HG03066 (cell line): ENCODE measurements at regions not wholly inside any gene's neighbourhood (a gene's known extent, or its start where the extent isn't known, plus 50 kb on each side); places are given as distances from the start of the nearest gene placed in this dataset.

Experiments
- ATAC-seq: cut with Tn5 transposase; IDR thresholded peaks from one replicate; pipeline ENCODE4 v1.9.1; 2021; ENCODE audit warnings: low read depth; ENCODE audit not compliant: unreplicated experiment

DNA sequence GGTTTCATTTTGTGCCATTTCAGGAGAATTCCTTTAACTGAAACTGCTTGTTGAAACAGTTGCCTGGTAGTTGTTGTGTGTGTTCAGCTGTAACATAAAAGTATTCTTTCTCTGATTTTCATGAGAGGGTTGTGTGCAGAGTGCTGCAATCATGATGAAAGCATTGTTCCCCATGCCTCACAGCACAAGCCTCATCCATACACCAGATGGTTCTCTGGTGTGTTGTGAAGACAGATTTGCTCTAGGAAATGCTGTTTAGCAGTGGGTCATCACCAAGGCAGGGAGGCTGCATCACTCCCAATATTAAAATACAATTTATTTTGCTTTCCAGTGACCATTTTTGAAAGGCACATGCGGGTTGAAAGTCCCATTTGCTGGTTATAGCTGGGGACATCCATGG, 404.4 kb downstream of the AACS start:
- no peak for ATAC-seq

DNA sequence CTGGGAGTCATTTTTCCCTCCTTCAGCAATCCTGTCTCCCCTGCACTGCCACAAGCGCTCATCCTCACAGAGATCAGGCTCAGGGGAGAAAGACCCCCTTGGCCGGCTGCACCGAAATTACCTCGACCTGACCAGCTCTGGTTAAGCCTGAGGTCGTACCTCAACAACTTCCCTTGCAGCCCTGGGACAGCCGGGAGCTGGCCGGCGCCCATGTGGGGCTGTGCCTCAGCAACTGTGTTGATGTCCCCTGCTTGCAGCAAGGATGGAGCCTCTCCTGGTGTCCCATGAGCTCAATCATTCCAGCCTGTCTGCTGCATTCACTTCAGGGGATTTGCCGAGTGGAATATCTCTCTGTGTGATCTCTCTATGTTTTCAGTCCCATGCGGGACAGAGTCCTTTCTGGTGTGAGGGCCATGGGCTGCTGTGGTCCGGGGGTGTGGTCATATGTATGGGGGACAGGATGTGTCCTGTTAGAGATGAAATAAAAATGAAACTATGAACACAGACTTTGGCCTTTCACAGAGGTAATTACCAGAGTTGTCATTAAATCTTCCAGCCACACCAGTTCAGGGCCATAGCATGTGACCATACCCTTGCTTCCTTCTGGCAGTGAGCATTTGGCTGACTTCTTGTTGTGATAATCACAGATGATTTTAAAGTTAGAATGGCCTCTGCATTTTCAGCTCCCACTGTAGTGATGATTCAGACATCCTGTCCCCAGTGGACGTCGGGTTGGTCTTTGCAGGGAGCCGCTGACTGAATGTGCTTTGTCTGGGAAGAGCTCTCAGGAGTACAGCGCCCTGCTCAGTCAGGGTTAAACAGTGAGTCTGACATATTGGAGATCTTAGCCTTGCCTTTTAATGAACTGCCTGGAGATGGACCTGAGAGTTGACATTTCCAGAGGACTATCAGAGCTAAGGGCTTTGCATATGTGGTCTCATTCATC, 405.9 kb downstream of the AACS start:
- peak; percentile 57 for ATAC-seq

DNA sequence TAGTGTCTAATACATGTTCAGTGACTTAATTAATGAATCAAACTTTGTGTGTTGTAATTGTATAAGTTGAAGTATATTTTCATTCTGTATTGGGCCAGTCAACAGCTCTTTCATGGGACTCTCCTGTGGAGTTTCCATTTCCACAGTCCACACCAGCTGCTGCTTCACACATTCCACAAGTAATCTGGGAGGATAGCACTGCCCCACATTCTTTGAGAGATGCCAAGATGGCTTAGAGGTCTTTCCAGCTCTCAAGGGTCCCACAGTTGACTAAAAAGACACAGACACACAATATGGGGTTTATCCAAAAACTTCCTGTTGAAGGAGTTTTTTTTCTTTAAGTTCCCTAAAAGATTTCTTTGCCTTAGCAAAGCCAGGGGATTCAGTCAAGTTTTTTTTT, 408.3 kb downstream of the AACS start:
- no peak for ATAC-seq

DNA sequence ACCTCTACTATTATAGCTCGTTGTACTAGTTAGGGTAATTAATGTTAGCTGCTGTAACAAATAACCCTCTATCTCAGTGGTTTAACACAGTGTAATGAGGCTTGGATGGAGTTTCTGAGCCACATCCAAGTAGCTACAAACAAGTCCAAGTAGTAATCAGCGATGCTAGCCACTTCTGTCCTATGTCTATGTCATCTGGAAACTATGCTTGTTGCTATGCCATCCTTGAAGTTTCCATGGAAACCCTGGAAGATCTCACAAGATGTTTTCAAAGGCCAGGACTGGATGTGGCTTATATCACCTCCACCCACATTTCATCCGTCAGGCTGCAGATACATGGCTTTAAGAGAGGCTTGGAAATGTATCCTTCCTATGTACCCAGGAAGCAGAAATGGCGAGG, 422.1 kb downstream of the AACS start:
- no peak for ATAC-seq

DNA sequence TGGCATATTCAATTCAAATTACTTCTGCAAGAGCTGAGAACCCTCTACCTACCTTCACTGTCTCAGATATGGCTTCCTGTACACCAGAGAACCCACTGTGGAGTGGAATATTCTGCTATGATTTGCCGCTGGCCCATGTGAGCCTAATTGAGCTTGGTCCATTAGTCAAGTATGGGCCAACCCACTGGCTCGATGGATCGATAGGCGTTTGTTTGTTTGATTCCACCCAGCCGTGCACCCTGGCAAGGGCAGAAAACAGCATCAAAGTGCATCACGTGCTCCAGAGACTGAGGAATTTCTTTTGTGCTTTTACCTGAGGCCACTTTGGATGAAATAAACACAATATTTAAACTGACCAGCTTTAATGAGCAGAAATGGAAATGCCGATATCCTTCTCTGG, 426.3 kb downstream of the AACS start:
- no peak for ATAC-seq

DNA sequence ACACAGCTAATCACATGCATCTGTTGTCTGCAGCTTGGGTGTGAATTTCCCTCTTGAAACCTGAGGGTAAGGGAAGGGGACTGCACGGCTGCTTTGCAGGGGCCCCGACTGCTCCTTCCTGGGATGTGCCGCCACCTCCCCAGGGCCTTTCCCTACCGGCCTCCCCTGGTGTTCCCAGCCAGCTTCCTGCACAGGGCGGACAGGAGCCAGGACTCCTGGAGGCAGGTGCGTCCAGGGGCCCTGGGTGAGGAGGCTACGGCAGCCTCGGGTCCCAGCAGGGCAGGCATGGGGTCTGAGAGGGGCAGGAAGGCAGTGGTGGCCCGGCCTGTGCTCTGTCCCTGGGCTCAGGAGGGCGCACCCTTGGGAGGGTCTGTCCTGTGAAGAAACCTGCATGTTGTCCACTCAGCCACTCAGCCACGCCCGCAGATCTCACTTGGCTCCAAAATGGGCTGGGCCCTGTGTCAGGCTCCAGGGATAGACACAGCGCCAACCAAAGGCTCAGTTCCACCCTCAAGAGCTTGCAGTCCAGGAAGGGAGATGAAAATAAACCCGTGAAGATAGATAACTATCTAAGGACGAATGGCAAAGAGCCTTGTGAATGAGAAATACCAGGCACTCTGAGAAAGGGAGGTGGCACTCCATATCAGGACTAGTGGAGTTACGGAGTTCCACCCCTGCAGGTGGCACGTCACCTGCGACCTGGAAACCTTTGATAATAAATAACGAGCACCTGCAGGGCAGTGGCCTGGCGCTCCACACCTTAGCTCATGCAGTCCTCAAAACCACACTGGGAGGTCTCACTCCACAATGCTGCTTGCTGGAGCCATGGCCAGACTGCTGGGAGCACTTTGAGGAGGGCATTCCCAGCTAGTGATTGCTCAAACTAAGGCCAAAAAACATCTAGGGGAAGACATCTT, 427.4 kb downstream of the AACS start:
- ATAC-seq = no peak

DNA sequence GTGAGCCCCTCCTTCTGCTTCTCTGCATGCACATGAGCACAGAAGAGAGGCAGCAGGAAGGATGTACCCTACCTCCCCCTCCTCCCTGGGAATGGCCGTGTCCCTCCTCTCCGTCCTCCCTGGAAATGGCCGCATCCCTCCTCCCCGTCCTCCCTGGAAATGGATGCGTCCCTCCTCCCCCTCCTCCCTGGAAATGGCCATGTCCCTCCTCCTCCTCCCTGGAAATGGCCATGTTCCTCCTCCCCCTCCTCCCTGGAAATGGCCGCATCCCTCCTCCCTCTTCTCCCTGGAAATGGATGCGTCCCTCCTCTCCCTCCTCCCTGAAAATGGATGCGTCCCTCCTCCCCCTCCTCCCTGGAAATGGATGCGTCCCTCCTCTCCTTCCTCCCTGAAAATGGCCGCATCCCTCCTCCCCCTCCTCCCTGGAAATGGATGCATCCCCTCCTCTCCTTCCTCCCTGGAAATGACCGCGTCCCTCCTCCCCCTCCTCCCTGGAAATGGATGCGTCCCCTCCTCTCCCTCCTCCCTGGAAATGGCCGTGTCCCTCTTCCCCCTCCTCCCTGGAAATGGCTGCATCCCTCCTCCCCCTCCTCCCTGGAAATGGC, 428.6 kb downstream of the AACS start:
- ATAC-seq = no peak

DNA sequence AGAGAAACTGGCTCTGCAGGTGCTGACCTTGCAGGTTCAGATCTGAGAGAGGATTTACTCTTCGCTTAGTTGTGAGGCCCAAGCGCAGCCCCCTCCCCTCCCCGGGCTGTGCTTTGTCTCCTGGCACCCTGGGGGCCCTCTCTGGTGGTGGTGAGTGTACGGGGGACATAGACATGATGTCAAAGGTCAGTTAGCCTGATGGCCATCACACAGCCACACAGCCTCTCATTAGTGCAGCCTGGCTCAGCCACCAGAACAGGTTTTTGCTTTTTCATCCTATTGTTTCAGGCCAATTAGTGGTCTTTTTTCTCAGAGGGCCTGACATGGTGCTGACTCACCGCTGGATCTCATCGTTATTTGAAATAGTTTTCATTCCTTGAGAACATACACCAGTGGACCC, 437.9 kb downstream of the AACS start:
- no peak for ATAC-seq

DNA sequence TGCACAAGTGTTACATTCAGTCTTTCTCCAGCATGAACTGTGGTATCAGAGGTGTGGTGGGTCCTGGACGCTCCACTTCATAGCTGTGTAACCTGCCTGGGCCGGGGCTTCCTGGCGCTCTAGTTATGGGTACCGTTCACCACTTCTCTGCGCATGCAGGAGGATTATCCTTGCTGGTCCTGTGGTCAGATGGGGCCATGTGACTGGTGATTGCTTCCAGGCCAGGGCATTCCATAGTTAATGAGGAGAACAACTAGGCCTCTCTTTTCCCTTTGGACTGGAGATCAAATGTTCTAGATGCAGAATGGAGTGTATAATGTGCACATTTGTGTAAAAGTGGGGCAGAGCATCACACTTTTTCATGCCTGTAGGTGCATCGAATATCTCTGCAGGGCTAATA, 444.0 kb downstream of the AACS start:
- ATAC-seq = no peak

DNA sequence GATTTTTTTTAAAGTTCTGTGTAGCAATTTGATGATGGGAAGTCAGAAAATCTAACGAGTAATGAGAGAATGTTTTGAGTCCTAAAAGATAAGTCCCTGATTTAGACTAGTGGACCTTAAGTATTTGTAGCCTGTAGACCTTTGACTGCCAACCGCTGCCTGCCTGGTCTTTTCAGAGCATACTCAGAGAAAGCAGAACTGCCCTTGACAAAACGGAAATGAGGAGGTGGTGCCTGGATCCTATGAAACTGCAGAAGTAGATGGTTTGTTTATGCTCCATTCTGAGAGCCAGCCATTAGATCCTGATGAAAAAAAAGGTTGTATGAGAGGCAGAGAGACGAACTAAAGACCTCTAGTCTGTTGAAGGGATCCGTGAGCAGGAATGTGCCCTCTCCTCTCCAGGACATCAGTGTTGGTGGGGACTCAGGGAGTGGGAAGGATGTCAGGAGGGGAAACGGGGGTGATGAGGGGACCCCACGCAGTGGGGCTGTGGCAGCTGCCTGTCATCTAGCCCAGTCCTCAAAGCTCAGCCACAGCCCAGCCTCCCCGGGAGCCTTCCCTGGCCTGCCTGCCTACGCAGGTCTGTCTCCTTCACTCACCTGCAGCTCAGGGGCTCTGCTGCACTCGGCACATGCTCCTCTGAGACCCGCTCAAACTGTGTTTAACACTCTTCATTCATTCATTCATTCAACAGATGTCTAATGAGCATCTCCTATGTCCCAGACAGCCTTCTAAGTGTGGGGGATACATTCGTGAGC, 447.5 kb downstream of the AACS start:
- no peak for ATAC-seq

DNA sequence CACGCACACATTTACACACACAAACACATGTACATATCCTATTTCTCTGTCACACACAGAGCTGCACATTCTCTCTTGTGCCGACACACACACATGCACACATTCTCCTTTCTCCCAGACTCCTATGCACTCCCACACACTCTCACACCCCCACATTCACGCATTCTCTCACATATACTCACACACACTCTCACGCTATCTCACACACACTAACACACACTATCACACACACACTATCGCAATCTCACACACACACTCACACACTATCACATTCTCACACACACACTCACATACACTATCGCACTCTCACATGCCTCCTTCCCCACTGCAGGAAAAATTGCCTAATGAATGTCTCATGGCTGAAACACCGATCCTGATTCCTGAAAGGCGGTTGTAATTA, 450.7 kb downstream of the AACS start:
- no peak for ATAC-seq

DNA sequence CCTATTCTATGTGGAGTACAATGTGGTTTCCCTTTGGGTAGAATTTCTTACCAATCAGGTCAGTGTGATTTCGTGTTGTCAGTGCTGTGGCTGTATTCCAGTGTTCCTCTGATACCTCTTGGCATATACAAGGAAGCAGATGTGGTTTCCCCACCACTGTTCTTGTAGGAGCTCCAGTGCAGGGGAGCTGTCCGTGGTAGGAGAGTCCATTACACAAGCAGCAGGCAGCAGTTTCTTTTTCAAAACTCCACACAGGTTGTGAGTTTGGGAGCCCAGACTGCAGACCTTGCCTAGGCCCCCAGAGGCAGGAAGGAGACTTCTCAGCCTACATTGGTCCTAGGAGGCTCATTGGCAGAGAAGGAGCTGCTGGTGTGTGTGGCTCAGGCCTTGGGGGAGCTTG, 452.8 kb downstream of the AACS start:
- no peak for ATAC-seq

DNA sequence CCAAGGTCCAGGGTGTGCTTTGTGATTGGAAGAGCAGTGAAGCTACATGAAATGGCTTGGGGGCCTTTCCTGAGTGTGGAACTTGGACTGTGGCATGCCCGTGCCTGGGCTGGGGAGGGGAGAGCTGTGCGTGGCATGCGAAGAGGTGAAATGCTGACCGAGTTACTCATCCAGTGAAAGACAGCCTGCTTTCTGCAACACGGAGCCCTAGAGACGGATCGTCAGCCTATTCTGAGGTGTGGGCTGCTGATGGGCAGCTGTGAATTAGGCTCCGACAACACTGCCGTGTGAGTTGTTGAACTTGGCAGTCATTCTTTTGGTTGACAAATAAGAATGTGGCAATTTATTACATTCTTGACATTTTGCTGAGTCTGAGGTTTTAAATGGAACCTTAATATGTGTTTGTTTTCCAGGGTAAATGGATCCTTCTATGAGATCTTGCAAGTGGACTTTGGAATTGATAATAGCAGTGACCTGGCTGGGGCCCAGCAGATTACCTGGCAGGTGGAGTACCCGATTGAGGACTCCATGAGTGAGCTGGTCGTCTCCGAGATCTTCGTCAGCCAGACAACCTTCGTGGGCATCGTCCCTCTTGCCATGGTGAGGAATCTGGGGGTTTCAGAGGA, 453.9 kb downstream of the AACS start:
- ATAC-seq = no peak

DNA sequence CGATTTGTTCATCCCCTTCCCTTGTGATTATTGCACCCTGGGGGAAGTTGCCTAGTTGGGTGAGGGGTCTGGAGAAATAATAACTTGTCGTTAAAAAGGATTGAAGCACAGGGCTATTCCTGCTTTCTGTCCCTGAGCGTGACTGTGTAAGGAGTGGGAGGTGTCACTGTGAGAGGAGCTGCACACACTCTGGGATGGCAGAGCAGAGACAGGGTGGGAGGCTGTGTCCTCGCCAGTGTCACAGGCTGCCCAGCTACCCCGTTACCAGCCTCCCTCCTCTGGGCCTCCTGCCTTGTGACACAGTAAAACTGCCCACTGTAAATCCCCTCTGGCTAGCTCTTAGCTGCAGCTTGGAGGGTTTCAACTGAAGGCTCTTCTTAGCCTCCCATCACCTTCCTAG, 460.6 kb downstream of the AACS start:
- ATAC-seq = no peak

DNA sequence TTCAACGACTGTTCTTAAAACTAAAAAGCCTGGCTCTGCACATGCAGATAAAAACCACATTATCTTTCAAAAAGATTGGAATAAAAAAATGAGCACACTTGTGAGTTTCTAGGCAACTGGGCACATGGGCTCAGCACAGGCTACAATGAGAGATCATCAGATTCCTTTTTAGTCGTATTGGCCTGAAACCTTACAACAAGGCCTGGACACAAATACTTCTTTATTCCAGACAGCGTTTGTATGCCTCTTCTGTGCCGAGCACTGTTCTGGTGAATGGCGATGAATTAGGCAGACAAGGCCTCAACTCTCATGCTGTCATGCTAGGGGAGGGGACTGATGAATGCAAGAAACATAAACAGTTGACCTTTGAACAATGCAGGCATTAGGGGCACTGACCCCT, 463.0 kb downstream of the AACS start:
- no peak for ATAC-seq

DNA sequence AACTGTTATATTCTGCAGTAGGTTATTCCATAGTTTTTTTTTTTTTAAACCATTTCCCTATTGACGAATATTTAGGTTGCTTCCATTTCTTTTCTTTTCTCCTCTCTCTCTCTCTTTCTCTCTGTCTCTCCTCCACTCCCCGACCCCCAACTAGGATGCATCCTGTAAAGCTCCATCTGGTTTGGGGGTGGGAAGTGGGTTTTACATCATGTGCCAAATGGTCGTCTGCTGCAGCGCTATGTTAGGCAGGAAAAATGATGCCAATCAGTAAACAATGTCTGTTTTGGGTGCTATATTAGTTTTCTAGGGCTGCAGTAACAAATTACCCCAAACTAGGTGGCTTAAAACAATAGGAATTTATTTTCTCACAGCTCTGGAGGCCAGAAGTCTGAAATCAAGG, 465.0 kb downstream of the AACS start:
- no peak for ATAC-seq

DNA sequence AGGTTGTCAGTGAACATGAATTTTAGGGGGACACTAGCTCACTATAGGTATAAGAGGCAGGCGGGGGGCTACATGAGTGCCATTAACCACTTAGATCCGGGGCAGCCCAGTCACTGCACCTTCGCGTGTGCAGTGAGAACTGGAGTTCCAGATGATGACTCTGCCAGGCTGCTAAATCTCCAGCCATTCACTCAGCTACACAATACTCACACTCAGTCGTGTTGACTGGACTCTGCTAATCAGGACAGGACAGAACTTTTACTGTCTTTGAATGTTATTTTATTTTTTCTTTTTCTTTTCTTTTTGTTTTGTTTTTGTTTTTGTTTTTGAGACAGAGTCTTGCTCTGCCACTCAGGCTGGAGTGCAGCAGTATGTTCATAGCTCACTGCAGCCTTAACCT, 465.6 kb downstream of the AACS start:
- ATAC-seq = no peak

DNA sequence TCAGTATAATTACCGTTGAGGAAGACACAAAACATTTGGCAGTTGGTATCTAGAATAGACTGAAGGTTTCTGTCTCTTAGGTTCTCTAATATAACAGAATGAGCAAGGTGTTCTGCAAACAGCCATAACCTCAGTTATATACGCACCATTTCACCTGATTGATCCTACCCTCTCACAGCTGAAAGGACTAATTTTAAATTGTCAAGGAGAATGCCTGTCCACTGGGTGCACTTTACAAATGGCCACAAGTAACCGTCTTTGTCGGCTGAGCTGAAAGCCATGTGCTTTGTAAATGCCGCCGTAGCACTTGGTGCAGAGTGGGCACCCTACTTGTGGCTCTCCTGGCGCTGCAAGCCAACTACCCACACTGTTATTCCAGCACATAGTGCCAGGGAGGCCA, 466.3 kb downstream of the AACS start:
- ATAC-seq = no peak

DNA sequence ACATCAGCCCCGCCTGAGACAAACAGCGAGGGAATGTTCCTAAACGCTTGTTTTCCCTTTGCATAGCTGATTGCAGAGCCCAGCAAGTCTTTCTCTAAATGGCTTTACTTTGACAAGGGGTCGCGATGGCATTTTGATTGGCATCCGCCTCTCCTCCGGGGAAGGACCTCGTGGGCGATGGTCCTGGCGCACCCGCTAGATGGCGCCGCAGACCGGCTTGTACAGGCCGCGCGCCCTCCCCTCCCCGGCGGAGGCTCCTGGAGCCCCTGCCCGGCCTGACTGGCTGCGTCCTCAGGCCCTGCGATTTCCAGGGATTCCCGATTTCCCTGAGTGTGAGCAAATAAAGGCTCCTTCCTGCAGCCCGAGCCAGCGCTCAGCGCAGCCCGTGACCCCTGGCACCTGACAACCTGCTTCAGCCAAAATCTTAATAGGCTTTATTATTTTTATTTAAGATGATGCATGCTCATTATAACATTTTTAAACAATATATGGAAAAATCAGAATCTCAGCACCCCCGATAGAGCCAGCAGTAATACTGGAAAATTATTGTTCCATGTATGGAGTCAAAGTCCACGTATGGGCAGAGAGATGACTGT, 468.3 kb downstream of the AACS start:
- no peak for ATAC-seq
